Inferior parietal cortex (tissue), 1 donor: ENCODE measurements at regions not wholly inside any gene's neighbourhood (a gene's known extent, or its start where the extent isn't known, plus 50 kb on each side); places are given as distances from the start of the nearest gene placed in this dataset.
A peak's percentile ranks its signal among the peaks of the same experiment; 100 is the strongest.

ENCODE experiments used
- DNase-seq: peaks from one replicate; pipeline ENCODE4 v3.0.0-alpha.2; 2016; ENCODE audit errors: extremely low spot score

DNA sequence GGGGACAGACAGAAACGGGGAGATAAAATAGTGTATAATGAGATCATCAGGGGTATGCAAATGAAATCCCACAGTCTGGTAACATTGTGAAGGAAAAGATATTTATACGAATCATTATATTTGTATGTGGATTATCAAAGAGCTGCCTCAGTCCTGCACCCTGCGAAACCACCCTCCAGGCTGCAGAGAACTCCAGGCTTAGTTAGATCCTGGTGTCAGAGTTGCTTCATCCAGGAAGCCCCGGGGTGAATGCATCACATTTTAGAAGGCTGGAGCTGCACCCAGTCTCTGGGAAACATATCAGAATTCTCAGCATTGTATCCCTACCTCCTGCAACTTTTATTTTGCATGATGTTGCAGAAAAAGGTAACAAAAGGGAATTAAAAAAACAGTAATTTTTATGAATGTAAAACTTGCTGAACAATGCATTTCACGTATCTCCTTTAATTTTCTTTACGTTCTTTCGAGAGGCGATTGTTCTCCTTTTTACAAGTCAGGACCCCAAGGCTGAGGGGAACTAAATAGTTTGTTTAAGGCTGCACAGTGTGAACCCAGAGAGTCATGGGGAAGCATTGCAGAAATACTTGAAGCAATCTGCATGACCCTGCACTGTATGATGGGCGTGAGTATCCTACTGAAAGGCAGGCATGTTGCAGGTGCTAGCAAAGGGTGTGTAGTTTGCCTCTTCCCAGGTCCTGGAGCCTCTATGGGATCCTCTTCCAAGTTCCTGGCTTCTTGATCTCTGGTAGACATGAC is 299.5 kb upstream of the CLNK start:
- DNase-seq = no peak

DNA sequence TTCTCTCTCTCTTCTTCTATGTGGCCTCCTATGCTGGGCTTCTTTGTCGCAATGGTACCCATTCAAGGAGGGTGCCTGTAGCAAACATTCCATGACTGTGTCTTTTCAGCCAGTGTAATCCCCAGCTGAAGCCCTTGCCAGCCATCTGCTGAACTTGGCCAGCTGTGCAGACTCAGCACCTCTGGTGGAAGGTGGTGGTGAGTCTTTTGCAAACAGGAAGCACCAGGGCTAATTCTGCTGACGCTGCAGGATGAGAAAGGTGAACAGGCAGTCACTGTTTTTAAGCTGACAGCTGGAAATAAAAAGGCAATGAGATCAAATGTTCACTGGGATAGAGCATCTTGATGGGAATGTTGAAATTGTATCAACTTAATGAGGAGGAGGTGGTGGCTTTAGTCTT is 298.7 kb upstream of the CLNK start:
- no peak for DNase-seq

DNA sequence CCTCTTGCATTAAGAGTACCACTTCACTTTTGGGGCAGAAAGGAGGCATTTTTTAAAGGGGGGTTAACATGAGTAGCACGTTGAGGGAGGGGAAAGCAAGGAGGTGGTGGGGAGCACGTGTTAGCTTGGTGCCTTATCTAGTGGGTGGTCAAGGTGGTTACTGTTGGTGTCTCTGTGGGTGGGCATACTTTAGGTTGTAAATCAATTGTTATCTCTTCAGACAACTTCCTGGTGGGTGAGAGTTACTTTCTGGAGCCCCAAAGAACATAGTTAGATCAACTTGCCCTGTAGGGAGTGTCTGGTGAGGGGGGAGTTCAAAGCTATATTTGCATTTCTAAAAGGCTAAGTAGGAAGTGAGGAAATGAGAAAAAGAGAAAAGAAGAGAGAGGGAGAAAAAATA is 297.7 kb upstream of the CLNK start:
- no peak for DNase-seq

DNA sequence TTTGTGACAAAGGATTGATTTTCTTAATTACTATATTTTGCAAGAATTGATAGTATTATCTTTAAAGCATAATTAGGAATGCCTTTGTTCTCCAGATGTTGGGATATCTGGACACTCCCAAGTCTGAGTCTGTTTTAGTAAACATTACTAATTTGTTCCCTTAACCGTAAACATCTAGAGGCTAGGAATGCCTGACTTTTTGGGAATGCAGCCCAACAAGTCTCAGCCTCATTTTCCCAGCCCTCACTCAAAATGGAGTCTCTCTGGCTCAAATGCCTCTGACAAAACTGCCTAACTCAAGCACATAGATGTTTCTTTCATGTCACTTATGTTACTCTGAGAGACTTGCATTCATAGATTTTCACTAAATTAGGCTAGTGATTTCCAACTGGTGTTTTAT is 297.0 kb upstream of the CLNK start:
- no peak for DNase-seq

DNA sequence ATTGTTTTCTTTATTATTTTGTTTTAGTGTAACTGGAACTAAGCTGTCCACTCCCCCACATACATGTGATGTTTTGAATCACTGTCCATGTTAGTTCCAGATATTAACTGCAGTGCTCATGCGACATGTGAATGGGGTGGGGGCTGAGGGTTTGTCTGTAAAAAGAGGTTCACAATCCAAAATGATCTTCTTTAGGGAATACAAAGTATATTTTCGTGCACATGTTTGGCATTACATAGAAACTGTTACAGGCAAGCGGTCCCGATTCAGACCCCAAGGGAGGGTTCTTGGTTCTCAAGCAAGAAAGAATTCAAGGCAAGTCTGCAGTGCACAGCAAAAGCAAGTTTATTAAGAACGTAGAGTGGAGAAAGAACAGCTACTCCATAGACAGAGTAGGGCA is 296.5 kb upstream of the CLNK start:
- DNase-seq = no peak

DNA sequence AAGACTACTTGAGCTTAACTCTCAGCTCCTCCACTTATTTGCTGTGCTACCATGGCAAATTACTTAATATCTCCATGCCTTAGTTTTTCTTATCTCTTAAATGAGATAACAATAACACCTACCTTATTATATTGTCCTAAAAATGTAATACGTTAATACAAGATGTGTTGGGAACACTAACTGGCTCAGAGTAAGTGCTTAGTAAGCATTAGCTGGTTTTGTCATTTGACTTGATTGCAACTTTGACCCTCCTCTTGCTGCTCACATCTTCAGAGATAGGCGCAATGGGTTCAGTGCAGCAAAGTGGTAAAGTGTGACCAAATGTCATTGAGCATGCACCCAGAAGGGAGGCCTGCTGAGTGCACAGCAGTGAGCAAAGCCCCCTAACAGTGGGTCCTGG is 294.5 kb upstream of the CLNK start:
- no peak for DNase-seq

DNA sequence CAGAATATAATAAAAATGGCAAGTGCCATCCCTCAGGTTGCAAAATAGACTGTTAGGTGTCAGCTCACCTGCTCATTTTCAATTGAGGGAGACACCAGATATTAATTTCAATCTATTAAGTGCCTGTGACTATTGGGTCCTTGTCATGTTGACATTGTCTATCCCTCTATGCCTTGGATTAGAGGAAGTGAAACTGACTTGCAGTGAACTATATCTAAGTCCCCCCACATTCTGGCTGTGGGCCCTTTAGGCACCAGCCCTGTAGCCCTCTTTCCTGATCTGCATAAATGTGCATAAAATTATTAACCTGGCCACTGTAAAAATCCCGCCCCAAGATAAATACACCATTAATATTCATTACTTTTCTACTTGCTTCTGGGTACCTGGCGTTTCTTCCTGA is 293.0 kb upstream of the CLNK start:
- no peak for DNase-seq

DNA sequence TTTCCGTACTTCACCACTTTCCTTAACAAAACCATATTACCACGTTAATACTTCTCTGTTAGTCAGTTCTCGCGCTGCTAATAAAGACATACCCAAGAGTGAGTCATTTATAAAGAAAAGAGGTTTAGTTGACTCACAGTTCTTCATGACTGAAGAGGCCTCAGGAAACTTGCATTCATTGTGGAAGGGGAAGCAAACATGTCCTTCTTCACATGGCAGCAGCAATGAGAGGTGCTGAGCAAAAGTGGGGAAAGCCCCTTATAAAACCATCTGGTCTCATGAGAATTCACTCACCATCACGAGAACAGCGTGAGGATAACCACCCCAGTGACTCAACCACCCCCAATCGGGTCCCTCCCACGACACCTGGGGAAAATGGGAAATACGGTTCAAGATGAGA is 289.8 kb upstream of the CLNK start:
- DNase-seq = no peak

DNA sequence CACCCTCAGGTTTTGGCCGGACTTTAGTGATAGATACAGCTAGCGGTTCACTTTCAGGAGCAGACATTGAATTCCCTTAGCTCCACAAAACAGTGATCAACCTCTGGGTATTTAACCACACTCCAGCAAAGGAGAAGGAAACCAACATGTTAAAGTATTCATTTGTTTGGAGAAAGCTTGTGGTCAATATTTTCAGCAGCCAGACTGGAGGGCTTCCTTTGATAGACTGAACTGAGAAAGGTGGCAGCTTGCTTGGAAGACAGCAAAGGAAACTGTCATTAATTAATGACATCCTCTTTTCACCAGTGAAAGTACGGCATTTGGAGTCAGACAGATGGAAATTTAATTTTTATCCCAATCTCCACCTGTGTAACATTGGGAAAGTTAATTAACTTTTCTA is 289.1 kb upstream of the CLNK start:
- DNase-seq = no peak

DNA sequence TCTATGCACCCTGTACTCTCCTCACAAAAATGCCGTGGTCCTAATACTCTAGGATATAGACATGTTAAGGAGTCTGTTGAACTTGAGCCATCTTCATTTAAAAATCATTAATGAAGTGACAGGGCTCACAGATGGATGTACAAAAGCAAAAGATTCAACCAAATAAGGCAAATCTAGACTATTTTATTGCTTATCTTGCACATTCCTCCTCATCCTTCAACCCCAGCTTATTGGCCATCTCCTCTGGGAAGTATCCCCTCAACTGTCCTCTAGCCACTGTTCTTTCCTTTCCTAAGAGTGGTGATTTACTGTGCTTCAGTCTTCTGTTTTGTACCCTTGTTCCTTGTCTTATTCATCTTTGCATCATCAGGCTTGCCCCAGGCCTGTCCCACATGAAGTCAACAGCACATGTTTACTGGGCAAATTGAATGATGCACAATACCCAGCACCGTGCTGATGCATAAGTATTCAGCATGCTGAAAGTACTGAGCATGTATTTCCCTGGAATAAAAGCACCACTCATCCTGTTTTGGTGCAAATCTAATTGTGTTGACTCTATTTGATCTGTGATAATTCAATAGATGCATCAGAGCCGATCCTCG is 287.3 kb upstream of the CLNK start:
- no peak for DNase-seq

DNA sequence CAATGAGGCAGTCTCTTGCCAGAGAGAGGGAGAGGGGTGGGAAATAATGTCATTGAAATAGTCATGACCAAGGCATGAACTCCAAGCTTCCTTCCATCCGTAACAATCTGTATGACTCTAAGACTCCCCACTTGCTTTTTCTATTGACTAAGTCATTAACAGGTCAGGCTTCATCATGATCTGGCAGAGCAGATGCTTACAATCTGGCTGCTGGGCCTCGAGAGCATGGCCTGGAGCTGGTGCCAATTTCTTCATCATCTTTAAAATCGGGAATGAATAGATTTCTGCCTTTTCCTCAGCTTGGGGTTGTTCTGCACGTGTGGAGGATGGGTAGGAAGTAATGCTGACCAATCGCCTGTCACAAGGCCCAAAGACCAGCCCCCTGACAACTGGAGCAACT is 280.6 kb upstream of the CLNK start:
- no peak for DNase-seq

DNA sequence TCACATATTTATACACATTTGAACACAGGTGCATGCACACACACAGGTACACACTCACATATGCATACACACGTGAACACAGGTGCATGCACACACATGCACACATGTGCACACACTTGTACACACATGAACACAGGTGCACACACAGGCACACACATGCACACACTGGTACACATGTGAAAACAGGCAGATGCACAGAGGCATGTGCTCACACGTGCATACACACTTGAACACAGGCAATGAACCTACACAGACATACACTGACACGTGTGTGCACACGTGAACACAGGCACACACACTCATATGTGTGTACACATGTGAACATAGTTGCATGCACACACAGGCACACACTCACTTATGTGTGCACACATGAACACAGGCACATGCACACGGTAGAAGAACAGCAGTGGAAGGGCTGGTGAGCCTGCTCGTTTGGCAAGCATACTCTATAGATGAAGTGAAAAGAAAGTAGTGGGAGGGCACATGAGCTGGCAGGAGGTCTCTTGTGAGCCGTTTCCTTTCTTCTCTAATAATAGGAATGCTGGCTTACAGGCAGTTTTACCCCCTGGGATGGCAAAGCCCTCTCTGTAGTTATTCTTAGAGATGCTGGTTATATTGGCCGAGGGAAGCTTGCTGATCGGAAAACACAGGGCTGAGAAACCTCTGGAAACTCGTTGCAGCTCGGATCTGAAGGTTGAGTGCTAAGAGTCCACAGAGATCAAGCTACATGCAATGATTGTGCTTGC is 279.6 kb upstream of the CLNK start:
- DNase-seq = no peak

DNA sequence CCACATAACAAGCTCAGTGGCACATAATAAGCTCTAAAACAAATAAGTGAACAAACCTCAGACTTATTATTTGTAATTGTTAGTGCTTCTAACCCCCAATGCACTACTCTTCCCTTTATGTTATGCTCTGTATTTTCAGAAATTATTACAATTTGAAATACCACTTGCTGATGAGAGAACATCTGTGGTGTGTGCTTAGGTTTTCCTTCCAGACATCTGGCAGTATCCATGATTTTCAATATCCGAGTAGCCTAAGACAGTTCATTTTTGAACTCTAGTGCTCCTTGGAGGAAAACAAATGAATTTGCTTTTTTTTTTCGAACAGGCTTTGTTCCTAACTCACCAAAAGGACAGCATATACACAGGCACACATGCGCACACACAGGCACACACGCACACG is 278.7 kb upstream of the CLNK start:
- no peak for DNase-seq

DNA sequence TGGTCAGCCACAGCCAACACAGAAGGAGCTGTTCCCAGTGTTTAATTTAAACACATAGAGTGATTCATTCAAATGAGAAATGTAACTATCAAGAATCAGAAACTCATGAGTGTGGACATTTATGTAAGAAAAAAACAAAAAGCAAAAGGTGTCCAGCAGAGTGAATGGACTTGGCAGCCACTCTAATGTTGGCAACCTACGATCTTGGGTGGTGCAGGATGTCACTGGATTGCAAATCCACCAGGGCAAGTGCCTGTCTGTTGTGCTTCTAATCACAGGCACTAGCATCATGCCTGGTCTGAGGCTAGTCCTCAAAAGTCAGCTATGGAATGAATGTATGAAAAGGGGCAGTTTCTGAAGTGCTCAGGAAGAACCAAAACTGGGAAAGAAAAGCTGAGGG is 277.7 kb upstream of the CLNK start:
- DNase-seq = no peak

DNA sequence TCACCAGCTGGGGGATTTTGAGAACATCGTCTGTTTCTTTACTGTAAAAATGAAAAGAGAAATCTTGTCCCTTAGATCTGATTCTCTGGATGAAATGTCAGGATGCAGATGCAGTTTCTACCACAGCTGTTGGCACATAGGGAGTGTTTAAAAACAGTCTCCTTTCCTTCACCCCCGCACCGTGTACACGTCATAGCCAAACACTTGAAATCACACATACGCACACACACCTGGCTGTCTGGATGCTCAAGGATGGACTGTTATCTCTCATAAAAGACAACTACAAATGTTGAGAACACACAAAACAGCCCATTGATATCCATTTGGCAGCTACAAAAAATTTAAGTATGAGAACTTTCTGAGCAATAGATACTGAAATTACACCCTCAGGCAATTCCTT is 275.8 kb upstream of the CLNK start:
- no peak for DNase-seq

DNA sequence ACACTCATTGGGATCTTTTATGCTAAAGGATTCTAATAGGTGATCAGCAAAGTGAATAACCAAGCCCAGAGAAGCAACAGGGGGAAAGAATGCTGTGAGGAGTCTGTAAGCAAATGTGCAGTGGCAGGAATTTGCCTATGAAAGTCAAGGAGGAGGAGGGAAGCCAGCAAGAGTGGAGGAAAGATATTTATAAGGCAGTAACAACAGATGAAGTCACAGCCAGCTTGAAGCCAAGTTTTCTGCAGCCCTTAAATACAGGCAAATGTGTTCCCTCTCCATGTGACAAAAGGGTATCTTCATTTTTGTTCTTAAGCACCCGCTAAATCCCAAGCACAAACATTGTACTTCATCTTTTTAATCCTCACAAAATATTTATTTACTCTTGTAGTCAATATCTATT is 275.0 kb upstream of the CLNK start:
- DNase-seq = peak; percentile 8

DNA sequence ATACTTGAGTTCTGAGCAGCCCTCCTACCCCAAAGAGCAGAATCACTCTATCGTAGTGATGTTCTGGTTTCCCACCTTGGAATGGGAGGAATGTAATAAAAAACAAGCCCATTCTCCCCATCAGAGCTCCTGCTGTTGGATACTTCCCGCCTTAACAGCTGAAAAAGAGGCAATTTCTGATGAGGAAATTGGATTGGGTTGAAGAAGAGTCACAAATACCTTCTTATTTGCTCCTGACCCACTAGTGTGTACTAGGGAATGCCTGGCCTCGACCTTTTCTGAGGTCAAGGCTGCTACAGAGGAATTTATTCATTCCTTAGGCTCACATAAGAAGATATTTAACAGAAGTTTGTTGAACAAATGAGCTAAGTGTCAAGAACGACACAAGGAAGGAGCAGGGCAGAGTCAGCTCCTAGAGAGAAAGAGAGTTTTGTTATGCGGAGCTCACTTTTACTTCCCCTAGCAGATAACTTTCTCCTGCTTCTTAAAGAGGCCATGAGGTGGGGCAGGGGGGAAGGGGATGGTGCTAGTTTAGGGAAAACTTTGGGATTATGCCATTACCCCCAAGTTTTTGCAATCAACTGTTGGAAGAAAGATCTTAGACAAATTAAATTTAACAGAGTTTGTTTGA is 273.8 kb upstream of the CLNK start:
- no peak for DNase-seq

DNA sequence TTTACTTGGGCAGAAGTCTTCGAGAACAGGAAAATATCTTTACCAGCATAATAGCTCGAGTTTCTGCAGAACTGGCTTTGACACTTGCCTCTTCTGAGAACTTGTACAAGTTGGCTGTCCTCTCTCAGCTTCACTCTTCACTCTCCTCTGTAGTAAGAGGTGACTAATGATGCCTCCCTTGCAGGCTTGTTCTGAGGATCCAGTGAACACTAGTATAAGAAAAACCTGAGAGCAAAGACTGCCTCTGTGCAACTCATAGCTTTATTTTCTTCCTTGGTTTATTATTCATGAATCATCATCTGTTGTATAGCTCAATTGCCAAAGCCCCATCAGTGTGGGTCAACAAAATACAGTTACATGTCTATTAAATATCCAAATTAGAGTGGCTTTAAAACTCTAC is 266.7 kb upstream of the CLNK start:
- DNase-seq = no peak

DNA sequence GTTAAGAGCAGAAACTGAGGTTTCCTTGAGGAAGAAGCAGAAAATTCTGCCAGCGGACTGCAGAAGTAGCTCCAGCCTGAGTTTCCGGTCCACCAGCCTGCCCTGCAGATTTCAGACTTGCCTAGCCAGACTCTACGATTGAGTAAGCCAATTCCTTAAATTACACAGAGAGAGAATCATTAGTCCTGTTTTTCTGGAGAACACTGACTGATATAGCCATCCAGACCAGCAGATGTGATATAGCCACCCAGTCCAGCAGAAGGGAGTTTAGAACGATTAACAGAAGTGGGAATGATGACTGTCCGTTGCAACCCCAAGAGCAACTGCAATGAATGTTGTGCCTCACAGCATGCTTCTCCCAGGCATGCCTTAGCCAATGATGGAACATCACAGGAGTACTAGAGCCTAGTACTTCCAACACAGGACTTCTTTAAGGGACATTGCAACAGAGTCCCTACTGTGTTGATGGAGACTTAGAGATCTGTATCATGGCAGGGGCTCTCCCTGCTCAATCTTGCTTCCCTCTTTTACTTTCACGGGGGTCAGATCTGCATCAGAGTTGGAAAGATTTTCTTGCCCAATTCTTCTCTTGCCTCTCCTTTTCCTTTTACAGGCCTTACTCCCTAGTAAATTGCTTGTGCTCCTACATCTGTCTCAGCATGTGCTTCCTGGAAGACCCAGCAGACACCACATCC is 264.6 kb upstream of the CLNK start:
- DNase-seq = no peak

DNA sequence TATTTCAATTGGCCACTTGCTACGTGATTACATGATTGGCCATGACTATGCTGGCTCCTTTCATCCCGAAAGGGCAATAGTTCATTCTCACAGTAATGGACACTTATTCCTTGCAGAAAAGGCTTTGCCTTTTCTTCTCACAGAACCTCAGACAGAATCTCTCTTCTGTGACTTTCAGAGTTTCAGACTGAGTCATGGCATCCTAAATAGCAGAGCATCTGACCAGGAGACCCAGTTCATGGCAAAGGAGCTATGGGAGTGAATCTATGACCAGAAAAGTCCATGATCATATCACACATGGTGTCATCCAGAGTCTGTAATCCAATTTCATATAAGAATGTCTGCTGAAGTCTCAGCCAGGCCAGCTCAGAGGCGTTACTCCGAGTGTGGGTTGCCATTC is 263.3 kb upstream of the CLNK start:
- DNase-seq = no peak

DNA sequence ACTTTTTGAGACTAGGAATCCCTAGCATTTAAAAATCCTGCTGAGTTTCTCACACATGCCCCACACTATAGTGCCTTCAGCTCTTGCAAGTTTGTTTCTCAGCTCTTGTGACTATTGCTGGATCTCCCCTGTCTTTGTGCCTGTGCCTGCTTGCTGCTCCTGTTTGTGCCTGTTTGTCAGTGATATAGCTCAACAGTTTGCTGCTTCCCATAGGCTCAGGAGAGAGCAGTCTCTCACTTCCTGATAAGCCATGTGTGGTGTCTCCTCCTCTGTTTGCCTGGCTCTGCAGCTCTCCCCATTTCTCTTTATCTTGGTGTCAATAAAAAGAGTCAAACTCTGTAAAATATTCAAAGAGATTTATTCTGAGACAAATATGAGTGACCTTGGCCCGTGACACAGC is 259.8 kb upstream of the CLNK start:
- DNase-seq = no peak

DNA sequence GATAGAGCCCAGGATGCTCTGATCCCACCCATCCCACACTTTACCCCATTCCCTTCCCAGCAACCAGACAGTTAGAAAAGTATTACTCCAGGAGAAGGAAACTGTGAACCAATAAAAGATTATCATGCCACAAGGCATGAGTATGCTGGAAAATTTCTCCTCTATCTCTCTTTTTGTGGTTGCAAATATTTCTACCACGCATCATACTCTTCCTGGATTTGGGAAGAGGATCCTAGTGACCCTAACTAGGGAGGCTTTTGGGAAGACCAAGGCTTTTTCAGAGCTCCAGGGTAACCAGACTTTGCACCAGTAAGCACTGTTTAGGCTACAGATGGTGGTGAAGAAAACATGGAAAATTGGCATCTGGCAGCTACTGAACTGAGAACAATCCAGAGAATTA is 257.6 kb upstream of the CLNK start:
- no peak for DNase-seq
